OCI-LY3 (cell line): ENCODE measurements at regions not wholly inside any gene's neighbourhood (a gene's known extent, or its start where the extent isn't known, plus 50 kb on each side); places are given as distances from the start of the nearest gene placed in this dataset.

Source experiments
- H2AFZ ChIP-seq: fragments of 200-600, 300-600 bp; shearing (Covaris generic); 2 replicates; pipeline ENCODE4 v1.6.0; 2014; ENCODE audit warnings: antibody characterized with exemption, low read depth, low read length
- H3K27ac ChIP-seq: fragments of 200-600, 300-600 bp; sonication (generic); 2 replicates; pipeline ENCODE4 v1.5.1; 2014; ENCODE audit warnings: mild to moderate bottlenecking, low read length, moderate library complexity, mixed read lengths
- H3K27me3 ChIP-seq: fragments of 200-600, 300-600 bp; sonication (generic); 2 replicates; pipeline ENCODE4 v1.6.1; 2014; ENCODE audit warnings: low read depth, low read length, mixed read lengths
- H3K36me3 ChIP-seq: fragments of 200-600, 300-600 bp; sonication (generic); replicated peaks from 2 replicates; pipeline ENCODE3; 2014; ENCODE audit warnings: low read depth, low read length, mixed read lengths
- H3K4me1 ChIP-seq: fragments of 300-600, 200-600 bp; sonication (generic); 2 replicates; pipeline ENCODE4 v1.6.1; 2014; ENCODE audit warnings: low read length, mixed read lengths
- H3K4me2 ChIP-seq: fragments of 200-600, 300-600 bp; sonication (generic); 2 replicates; pipeline ENCODE4 v1.6.1; 2014; ENCODE audit warnings: low read length, mixed read lengths
- H3K4me3 ChIP-seq: fragments of 300-600, 200-600 bp; sonication (generic); 2 replicates; pipeline ENCODE4 v1.5.1; 2014; ENCODE audit warnings: antibody characterized with exemption, mild to moderate bottlenecking, low read length, moderate library complexity
- H3K79me2 ChIP-seq: fragments of 300-600, 200-600 bp; shearing (Covaris generic); 2 replicates; pipeline ENCODE4 v1.6.1; 2014; ENCODE audit warnings: mild to moderate bottlenecking, low read length, mixed read lengths
- H3K9ac ChIP-seq: fragments of 300-600, 200-600 bp; shearing (Covaris generic); 2 replicates; pipeline ENCODE4 v1.6.0; 2014; ENCODE audit warnings: mild to moderate bottlenecking, low read length, moderate library complexity
- H3K9me3 ChIP-seq: fragments of 200-600, 300-600 bp; shearing (Covaris generic); 2 replicates; pipeline ENCODE4 v1.6.1; 2014; ENCODE audit warnings: low read length, mixed read lengths; ENCODE audit not compliant: insufficient read depth
- H4K20me1 ChIP-seq: fragments of 200-600, 300-600 bp; sonication (generic); 2 replicates; pipeline ENCODE4 v1.6.1; 2016; ENCODE audit warnings: low read length, mixed read lengths; ENCODE audit not compliant: insufficient read depth
- CTCF ChIP-seq: fragments of 200-600, 300-600 bp; sonication (generic); IDR thresholded peaks from 2 replicates; pipeline ENCODE4 v1.5.1; 2014; ENCODE audit warnings: antibody characterized with exemption, low read length, low read depth
- EZH2phosphoT487 ChIP-seq: fragments of 200-600 bp; shearing (Covaris generic); IDR thresholded peaks from 2 replicates; pipeline ENCODE4 v1.6.1; 2018; ENCODE audit warnings: antibody characterized with exemption, mixed run types, low read depth

GRCh38 chr2:57429831-57430230 lies 616.8 kb upstream of the VRK2 start:
- peaks cover 23% of the 10 kb centered on the region for H3K4me1 ChIP-seq
- H3K9me3 ChIP-seq: no peaks in the 10 kb centered on the region
- H3K4me2 ChIP-seq: no peak overlapping the region

DNA sequence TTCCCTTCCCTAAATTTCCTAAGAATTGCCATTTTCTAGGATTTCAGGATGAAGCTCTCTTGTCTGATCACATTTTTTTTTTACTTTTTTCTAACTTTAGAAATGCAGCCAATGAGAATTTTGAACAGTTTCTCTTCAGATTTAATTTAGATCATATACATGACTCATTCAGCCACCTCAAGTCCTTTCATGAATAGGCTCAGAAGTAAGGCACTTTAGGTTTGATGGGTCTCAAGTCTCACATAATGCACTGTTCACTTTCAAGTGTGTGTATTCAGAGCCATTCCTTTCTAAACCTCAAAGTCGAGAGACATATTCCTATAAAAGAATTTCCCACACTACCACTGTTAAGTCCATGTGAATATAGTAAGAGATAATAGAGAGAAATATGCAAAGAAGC lies 614.1 kb upstream of the VRK2 start:
- peaks cover 23% of the 10 kb centered on the region for H3K4me1 ChIP-seq
- H3K9ac ChIP-seq: no peak overlapping the region
- no peak overlapping the region for H2AFZ ChIP-seq
- TF ChIP-seq CTCF (no peak), EZH2phosphoT487 (no peak)
- H3K79me2 ChIP-seq: no peaks in the 10 kb centered on the region
- H3K27me3 ChIP-seq: no peaks in the 10 kb centered on the region
- no peaks in the 10 kb centered on the region for H4K20me1 ChIP-seq
- H3K9me3 ChIP-seq: no peaks in the 10 kb centered on the region
- no peak overlapping the region for H3K4me3 ChIP-seq
- H3K4me2 ChIP-seq: no peak overlapping the region
- H3K36me3 ChIP-seq: no peaks in the 10 kb centered on the region
- no peak overlapping the region for H3K27ac ChIP-seq

More at GRCh38 chr2:57429831-57430230, 616.8 kb upstream of the VRK2 start:
- H3K36me3 ChIP-seq: no peaks in the 10 kb centered on the region
- H3K27ac ChIP-seq: peak overlapping the region; percentile 51
- H3K9ac ChIP-seq: no peak overlapping the region
- H3K4me3 ChIP-seq: no peak overlapping the region
- H4K20me1 ChIP-seq: no peaks in the 10 kb centered on the region
- H3K79me2 ChIP-seq: no peaks in the 10 kb centered on the region
- H2AFZ ChIP-seq: 0 out of 2 replicates have a peak overlapping the region, but pooled peaks have one; percentile 13
- TF ChIP-seq CTCF (no peak), EZH2phosphoT487 (no peak)
- H3K27me3 ChIP-seq: no peaks in the 10 kb centered on the region

DNA sequence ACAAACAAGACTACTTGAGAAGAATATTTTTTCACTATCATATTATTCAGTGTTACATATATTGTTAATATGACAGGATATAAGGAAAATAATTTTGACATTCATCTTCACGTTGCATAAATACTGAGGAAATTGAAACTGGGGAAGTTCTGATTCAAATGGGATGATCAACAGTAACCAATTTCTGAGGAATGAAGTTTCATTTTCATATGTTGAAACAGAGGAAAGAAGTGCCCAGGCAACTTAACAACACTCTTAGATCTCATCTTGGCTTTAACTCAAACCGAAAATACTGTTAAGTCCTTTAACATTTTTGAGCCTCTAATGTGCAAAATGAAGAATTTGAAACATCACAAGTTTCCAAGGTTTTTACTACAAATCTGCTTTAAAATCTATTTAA lies 612.2 kb upstream of the VRK2 start:
- H3K27me3 ChIP-seq: no peaks in the 10 kb centered on the region
- no peak overlapping the region for H3K4me2 ChIP-seq
- no peak overlapping the region for H3K27ac ChIP-seq

DNA sequence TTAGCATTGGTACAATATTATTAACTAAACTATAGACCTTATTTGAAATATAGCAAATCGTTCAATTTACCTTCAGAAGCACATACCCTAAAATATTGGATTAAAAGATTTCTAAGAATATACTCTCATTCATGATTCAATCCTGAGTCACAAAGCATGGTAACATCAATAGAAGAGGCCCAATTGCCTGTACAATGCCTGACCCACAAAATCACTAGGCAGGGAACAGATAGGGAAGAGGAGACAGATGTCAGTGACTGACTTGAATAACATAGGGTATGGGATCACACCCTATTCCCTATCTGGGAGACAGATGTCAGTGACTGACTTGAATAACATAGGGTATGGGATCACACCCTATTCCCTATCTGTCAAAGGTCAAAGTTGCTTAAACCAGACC lies 611.6 kb upstream of the VRK2 start:
- Histone ChIP-seq H3K27ac (no peak overlapping the region), H2AFZ (no peak overlapping the region), H3K9me3 (no peaks in the 10 kb centered on the region), H3K4me1 (peaks cover 16% of the 10 kb centered on the region), H3K79me2 (no peaks in the 10 kb centered on the region), H3K27me3 (no peaks in the 10 kb centered on the region), H3K4me3 (no peak overlapping the region), H3K36me3 (no peaks in the 10 kb centered on the region), H3K9ac (no peak overlapping the region), H4K20me1 (no peaks in the 10 kb centered on the region), H3K4me2 (no peak overlapping the region)
- TF ChIP-seq EZH2phosphoT487 (no peak), CTCF (no peak)

More for the DNA sequence above, 612.2 kb upstream of the VRK2 start:
- H3K4me1 ChIP-seq: peaks cover 21% of the 10 kb centered on the region
- H3K9ac ChIP-seq: no peak overlapping the region
- no peaks in the 10 kb centered on the region for H4K20me1 ChIP-seq
- TF ChIP-seq CTCF (no peak), EZH2phosphoT487 (no peak)
- H2AFZ ChIP-seq: no peak overlapping the region
- no peaks in the 10 kb centered on the region for H3K36me3 ChIP-seq
- H3K79me2 ChIP-seq: no peaks in the 10 kb centered on the region
- H3K9me3 ChIP-seq: no peaks in the 10 kb centered on the region
- H3K4me3 ChIP-seq: no peak overlapping the region
